SK-N-SH (cell line): ENCODE measurements at regions not wholly inside any gene's neighbourhood (a gene's known extent, or its start where the extent isn't known, plus 50 kb on each side); places are given as distances from the start of the nearest gene placed in this dataset.

Experiments
- CTCF ChIA-PET: fragments of 300-600, 350-600 bp; formaldehyde crosslinking; extraction: SDS; loops from one replicate; lab custom pipeline; 2021; lab: Yijun Ruan, JAX
- POLR2A ChIA-PET: fragments of 350-600 bp; sonication (Branson Sonifier 250); formaldehyde crosslinking; extraction: SDS; loops from one replicate; lab custom pipeline; 2020; ENCODE audit warnings: antibody characterized with exemption, inconsistent platforms; lab: Yijun Ruan, JAX
- DNase-seq: peaks from one replicate; pipeline ENCODE4 v3.0.0; 2012
- H2AFZ ChIP-seq: fragments of 200-600 bp; sonication (generic); 2 replicates; pipeline ENCODE4 v1.8.1; 2016; ENCODE audit warnings: antibody characterized with exemption, mild to moderate bottlenecking, low read depth
- H3F3A ChIP-seq: fragments of 200-600 bp; sonication (generic); replicated peaks from 2 replicates; pipeline ENCODE3; 2016; ENCODE audit warnings: antibody characterized with exemption, mild to moderate bottlenecking; ENCODE audit not compliant: insufficient read depth
- H3K27ac ChIP-seq, 2 experiments: fragments of 200-500 bp in 1 of 2; fragments of 200-600 bp in 1 of 2; sonication (Bioruptor generic) in 1 of 2; sonication (generic), shearing (Covaris generic) in 1 of 2; 2 replicates each; pipeline versions ENCODE4 v1.5.1 to v1.6.1; 2014 to 2016; ENCODE audit warnings: low read depth in 2 of 2, inconsistent platforms in 1 of 2, low read length in 1 of 2, mild to moderate bottlenecking in 1 of 2, mixed read lengths in 1 of 2
- H3K27me3 ChIP-seq: fragments of 200-600 bp; sonication (generic), shearing (Covaris generic); 2 replicates; pipeline ENCODE4 v1.6.1; 2016; ENCODE audit warnings: mixed run types; ENCODE audit not compliant: insufficient read depth
- H3K36me3 ChIP-seq, 2 experiments: fragments of 200-500 bp in 1 of 2; fragments of 200-600 bp in 1 of 2; sonication (Bioruptor generic) in 1 of 2; sonication (generic) in 1 of 2; replicated peaks in 1 of 2; 2 replicates each; pipeline versions ENCODE3 to v1.5.1; 2014 to 2016; ENCODE audit warnings: low read length in 1 of 2, mild to moderate bottlenecking in 1 of 2; ENCODE audit not compliant: insufficient read depth in 2 of 2, control insufficient read depth in 1 of 2
- H3K4me1 ChIP-seq, 2 experiments: fragments of 200-500 bp in 1 of 2; fragments of 200-600 bp in 1 of 2; sonication (Bioruptor generic) in 1 of 2; sonication (generic), shearing (Covaris generic) in 1 of 2; 2 replicates each; pipeline versions ENCODE4 v1.5.1 to v1.6.1; 2014 to 2016; ENCODE audit warnings: low read depth in 1 of 2, low read length in 1 of 2, mixed run types in 1 of 2; ENCODE audit not compliant: insufficient read depth in 2 of 2, control insufficient read depth in 1 of 2
- H3K4me2 ChIP-seq: fragments of 200-600 bp; sonication (generic), shearing (Covaris generic); 2 replicates; pipeline ENCODE4 v1.6.1; 2017; ENCODE audit warnings: mixed run types
- H3K4me3 ChIP-seq, 2 experiments: fragments of 200-500 bp in 1 of 2; fragments of 200-600 bp in 1 of 2; sonication (Bioruptor generic) in 1 of 2; sonication (generic), shearing (Covaris generic) in 1 of 2; 2 replicates each; pipeline versions ENCODE4 v1.5.1 to v1.8.1; 2014 to 2016; ENCODE audit warnings: low read depth in 2 of 2, inconsistent platforms in 1 of 2, low read length in 1 of 2, mild to moderate bottlenecking in 1 of 2, mixed read lengths in 1 of 2, moderate library complexity in 1 of 2
- H3K79me2 ChIP-seq: fragments of 200-600 bp; sonication (generic); 2 replicates; pipeline ENCODE4 v1.8.1; 2017; ENCODE audit warnings: mild to moderate bottlenecking; ENCODE audit not compliant: insufficient read depth
- H3K9ac ChIP-seq: fragments of 200-600 bp; sonication (generic); 2 replicates; pipeline ENCODE4 v1.6.1; 2017; ENCODE audit warnings: mixed run types
- H3K9me2 ChIP-seq: fragments of 200-600 bp; sonication (generic); 2 replicates; pipeline ENCODE4 v1.6.1; 2017; ENCODE audit warnings: mixed run types
- H3K9me3 ChIP-seq: fragments of 200-600 bp; sonication (generic); 2 replicates; pipeline ENCODE4 v1.6.1; 2017; ENCODE audit warnings: mixed run types, mild to moderate bottlenecking, moderate library complexity
- H4K20me1 ChIP-seq: fragments of 200-600 bp; sonication (generic); 2 replicates; pipeline ENCODE4 v1.6.1; 2017; ENCODE audit warnings: mild to moderate bottlenecking, mixed run types; ENCODE audit not compliant: insufficient read depth
- CHD2 ChIP-seq: fragments of 150-350 bp; IDR thresholded peaks from 2 replicates; pipeline ENCODE4 v1.6.1; 2018; ENCODE audit warnings: low read length; ENCODE audit not compliant: partially characterized antibody
- EP300 ChIP-seq, 2 experiments: IDR thresholded peaks; 2 replicates each; pipeline versions ENCODE4 v1.4.0 to v1.6.1; 2012; ENCODE audit warnings: borderline replicate concordance in 1 of 2, low read depth in 1 of 2, low read length in 1 of 2
- EZH2phosphoT487 ChIP-seq: fragments of 200-600 bp; sonication (generic); IDR thresholded peaks from 2 replicates; pipeline ENCODE4 v1.6.1; 2017; ENCODE audit warnings: low read depth, mixed run types, mild to moderate bottlenecking, antibody characterized with exemption, moderate library complexity, borderline replicate concordance
- FOXJ3 ChIP-seq: sonication (generic); formaldehyde crosslinking; IDR thresholded peaks from 2 replicates; pipeline ENCODE4 v1.5.1; 2020; ENCODE audit warnings: mild to moderate bottlenecking, missing genetic modification reagents
- FOXM1 ChIP-seq: IDR thresholded peaks from 2 replicates; pipeline ENCODE4 v1.4.0; 2012; ENCODE audit warnings: low read depth, mild to moderate bottlenecking
- GABPA ChIP-seq: IDR thresholded peaks from 2 replicates; pipeline ENCODE4 v1.4.0; 2012; ENCODE audit warnings: low read depth, mild to moderate bottlenecking
- GATA2 ChIP-seq: sonication (generic); formaldehyde crosslinking; IDR thresholded peaks from 2 replicates; pipeline ENCODE4 v1.5.0; 2020; ENCODE audit warnings: mild to moderate bottlenecking, missing genetic modification reagents
- MXI1 ChIP-seq: IDR thresholded peaks from 2 replicates; pipeline ENCODE4 v1.6.1; 2012; ENCODE audit warnings: mild to moderate bottlenecking, low read depth, low read length, improper control_type of control experiment
- POLR2AphosphoS5 ChIP-seq: IDR thresholded peaks from 2 replicates; pipeline ENCODE4 v1.6.1; 2012; ENCODE audit warnings: low read depth, low read length
- RAD21 ChIP-seq: IDR thresholded peaks from 2 replicates; pipeline ENCODE4 v1.6.1; 2012; ENCODE audit warnings: mild to moderate bottlenecking, low read length
- RXRA ChIP-seq: IDR thresholded peaks from 2 replicates; pipeline ENCODE4 v1.4.0; 2012; ENCODE audit warnings: low read depth, mild to moderate bottlenecking, borderline replicate concordance
- SIN3A ChIP-seq: IDR thresholded peaks from 2 replicates; pipeline ENCODE4 v1.6.1; 2012; ENCODE audit warnings: low read depth, mild to moderate bottlenecking, low read length, moderate library complexity, borderline replicate concordance
- SMC3 ChIP-seq: IDR thresholded peaks from 2 replicates; pipeline ENCODE4 v1.6.1; 2012; ENCODE audit warnings: low read depth, low read length, improper control_type of control experiment
- TAF1 ChIP-seq: IDR thresholded peaks from 2 replicates; pipeline ENCODE4 v1.6.1; 2012; ENCODE audit warnings: low read depth, mild to moderate bottlenecking, low read length, moderate library complexity, borderline replicate concordance
- TCF12 ChIP-seq: IDR thresholded peaks from 2 replicates; pipeline ENCODE4 v1.4.0; 2012
- TEAD4 ChIP-seq: IDR thresholded peaks from 2 replicates; pipeline ENCODE4 v1.4.0; 2012; ENCODE audit warnings: mild to moderate bottlenecking, borderline replicate concordance; ENCODE audit not compliant: insufficient read depth
- WGBS: methylation state at CpG from one replicate; pipeline ENCODE4 v1.1.6; 2017; ENCODE audit warnings: low lambda C conversion rate; 5-methylcytosine and 5-hydroxymethylcytosine counted together
- TF ChIP-seq, protein P1 (sequence below): IDR thresholded peaks from 2 replicates; pipeline ENCODE4; 2012
- TF ChIP-seq, protein P2 (sequence below): fragments of 150-350 bp; IDR thresholded peaks from 2 replicates; pipeline ENCODE4 v1.6.1; 2017; ENCODE audit warnings: antibody characterized with exemption, low read length, low read depth, borderline replicate concordance
- TF ChIP-seq, protein P3 (sequence below): IDR thresholded peaks from 2 replicates; pipeline ENCODE4 v1.4.0; 2012; ENCODE audit warnings: low read depth, borderline replicate concordance

DNA sequence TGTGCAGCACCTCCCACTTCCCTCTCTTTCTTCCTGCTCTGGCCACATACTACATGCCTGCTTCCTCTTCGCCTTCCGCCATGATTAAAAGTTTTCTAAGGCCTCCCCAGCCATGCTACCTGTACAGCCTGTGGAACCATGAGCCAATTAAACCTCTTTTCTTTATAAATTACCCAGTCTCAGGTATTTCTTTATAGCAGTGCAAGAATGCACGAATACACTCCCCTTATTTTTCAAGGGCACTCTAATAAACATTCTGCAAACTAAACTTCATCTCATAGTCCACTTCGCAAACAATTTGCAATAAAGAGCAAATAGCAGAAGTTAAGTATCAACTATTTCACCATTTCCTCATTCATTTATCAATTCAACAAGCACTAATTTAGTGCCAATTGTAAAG lies 351.3 kb downstream of the PID1 start:
- no peak overlapping the region for H3K27ac ChIP-seq
- H3K4me3 ChIP-seq: no peak overlapping the region
- no peaks in the 10 kb centered on the region for H3F3A ChIP-seq
- H3K4me1 ChIP-seq: no peaks in the 10 kb centered on the region
- TF ChIP-seq CHD2: no peak
- H3K9ac ChIP-seq: no peak overlapping the region
- no peaks in the 10 kb centered on the region for H3K36me3 ChIP-seq
- POLR2A ChIA-PET: no interaction called here
- no peaks in the 10 kb centered on the region for H3K9me2 ChIP-seq
- H4K20me1 ChIP-seq: no peaks in the 10 kb centered on the region
- WGBS: 65% methylated on average over 4 of the region's 4 CpGs
- no peaks in the 10 kb centered on the region for H3K79me2 ChIP-seq
- CTCF ChIA-PET: no interaction called here
- H3K9me3 ChIP-seq: 0 out of 2 replicates have a peak, but pooled peaks cover 5% of the 10 kb centered on the region
- DNase-seq: no peak
- no peaks in the 10 kb centered on the region for H3K27me3 ChIP-seq
- H3K4me2 ChIP-seq: no peak overlapping the region
- no peak overlapping the region for H2AFZ ChIP-seq

DNA sequence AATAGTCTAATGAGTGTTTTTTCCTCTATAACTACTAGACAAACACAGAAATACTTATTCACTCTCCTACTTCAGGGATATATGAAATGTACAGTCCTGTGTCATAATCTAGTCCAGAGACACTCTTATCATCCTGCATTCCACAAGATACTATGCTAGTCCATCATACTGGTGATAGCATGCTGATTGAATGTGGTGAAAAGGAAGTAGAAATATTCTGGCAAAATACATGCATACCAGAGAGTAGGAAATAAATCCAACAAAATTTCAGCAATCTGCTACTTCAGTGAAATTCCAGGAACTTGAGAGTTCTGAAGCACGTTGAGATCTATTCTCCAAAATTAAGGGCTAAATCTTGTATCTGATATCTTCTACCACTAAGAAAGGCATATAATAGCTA lies 353.9 kb downstream of the PID1 start:
- H3K4me3 ChIP-seq: no peak overlapping the region
- H3F3A ChIP-seq: no peaks in the 10 kb centered on the region
- H3K4me1 ChIP-seq: no peaks in the 10 kb centered on the region
- H2AFZ ChIP-seq: no peak overlapping the region
- 4% methylated on average over 1 of the region's 1 CpG for WGBS
- H3K9ac ChIP-seq: no peak overlapping the region
- TF ChIP-seq TEAD4 (no peak), FOXM1 (no peak), MXI1 (no peak), TCF12 (no peak), TAF1 (no peak), SIN3A (no peak), EP300 (IDR thresholded peaks at IDR 0.05; ENCODE audit: borderline replicate concordance in 1 of 2, low read depth in 1 of 2, low read length in 1 of 2) (no peak), RAD21 (no peak), GABPA (no peak), SMC3 (no peak), CHD2 (no peak)
- CTCF ChIA-PET: no interaction called here
- no peaks in the 10 kb centered on the region for H3K9me2 ChIP-seq
- H3K79me2 ChIP-seq: no peaks in the 10 kb centered on the region
- 0 out of 2 replicates have a peak, but pooled peaks cover 5% of the 10 kb centered on the region for H3K9me3 ChIP-seq
- no peak for DNase-seq
- H3K27ac ChIP-seq: no peak overlapping the region
- POLR2A ChIA-PET: no interaction called here
- no peaks in the 10 kb centered on the region for H3K27me3 ChIP-seq
- H3K4me2 ChIP-seq: no peak overlapping the region
- no peaks in the 10 kb centered on the region for H4K20me1 ChIP-seq
- H3K36me3 ChIP-seq: no peaks in the 10 kb centered on the region

DNA sequence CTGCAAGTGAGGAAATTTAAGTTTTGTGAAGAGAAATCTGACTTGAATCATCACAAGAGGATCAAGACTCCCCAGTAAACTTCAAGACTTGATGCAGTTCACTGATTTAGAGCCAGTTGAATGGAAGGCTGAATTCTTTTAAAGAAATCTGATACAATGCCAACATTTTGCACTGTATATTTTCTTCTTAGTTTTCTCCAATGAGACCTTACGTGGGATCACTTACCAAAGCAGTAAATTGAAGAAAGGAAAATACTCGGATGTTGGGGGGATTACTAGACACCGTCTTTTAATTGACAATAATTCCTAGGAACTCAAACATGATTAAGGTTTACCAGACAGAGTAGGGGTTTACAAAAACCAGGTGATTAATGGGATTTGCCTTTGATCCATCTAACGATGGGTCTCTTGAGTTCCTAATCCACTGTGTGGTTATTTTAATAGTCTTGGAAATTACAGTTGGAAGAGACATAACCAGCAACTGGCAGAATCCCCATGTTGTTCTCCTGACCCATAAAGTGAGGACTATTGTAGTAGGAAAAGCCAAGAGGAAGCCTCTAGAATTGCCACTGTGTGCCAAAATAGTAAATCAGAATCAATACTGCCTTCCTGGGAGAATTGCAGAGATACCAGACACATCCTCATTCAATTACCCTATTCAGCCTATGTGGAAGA lies 354.5 kb downstream of the PID1 start:
- Histone ChIP-seq H3K36me3 (no peaks in the 10 kb centered on the region), H2AFZ (no peak overlapping the region), H4K20me1 (no peaks in the 10 kb centered on the region), H3K4me2 (no peak overlapping the region), H3K27me3 (no peaks in the 10 kb centered on the region), H3K4me3 (no peak overlapping the region), H3K9ac (no peak overlapping the region), H3F3A (no peaks in the 10 kb centered on the region), H3K9me3 (0 out of 2 replicates have a peak, but pooled peaks cover 5% of the 10 kb centered on the region), H3K27ac (no peak overlapping the region), H3K4me1 (no peaks in the 10 kb centered on the region), H3K9me2 (no peaks in the 10 kb centered on the region), H3K79me2 (no peaks in the 10 kb centered on the region)
- POLR2A ChIA-PET: no interaction called here
- DNase-seq: no peak
- 43% methylated on average over 4 of the region's 4 CpGs for WGBS
- CTCF ChIA-PET: no interaction called here
- TF ChIP-seq TAF1 (no peak), EZH2phosphoT487 (no peak), FOXJ3 (CRISPR knock-in tag) (no peak), RAD21 (no peak), RXRA (no peak), GATA2 (no peak), POLR2AphosphoS5 (no peak)
- TF ChIP-seq, protein P1, sequence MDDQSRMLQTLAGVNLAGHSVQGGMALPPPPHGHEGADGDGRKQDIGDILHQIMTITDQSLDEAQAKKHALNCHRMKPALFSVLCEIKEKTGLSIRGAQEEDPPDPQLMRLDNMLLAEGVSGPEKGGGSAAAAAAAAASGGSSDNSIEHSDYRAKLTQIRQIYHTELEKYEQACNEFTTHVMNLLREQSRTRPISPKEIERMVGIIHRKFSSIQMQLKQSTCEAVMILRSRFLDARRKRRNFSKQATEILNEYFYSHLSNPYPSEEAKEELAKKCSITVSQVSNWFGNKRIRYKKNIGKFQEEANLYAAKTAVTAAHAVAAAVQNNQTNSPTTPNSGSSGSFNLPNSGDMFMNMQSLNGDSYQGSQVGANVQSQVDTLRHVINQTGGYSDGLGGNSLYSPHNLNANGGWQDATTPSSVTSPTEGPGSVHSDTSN: no peak
- TF ChIP-seq, protein P2, sequence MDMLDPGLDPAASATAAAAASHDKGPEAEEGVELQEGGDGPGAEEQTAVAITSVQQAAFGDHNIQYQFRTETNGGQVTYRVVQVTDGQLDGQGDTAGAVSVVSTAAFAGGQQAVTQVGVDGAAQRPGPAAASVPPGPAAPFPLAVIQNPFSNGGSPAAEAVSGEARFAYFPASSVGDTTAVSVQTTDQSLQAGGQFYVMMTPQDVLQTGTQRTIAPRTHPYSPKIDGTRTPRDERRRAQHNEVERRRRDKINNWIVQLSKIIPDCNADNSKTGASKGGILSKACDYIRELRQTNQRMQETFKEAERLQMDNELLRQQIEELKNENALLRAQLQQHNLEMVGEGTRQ: no peak
- TF ChIP-seq, protein P3, sequence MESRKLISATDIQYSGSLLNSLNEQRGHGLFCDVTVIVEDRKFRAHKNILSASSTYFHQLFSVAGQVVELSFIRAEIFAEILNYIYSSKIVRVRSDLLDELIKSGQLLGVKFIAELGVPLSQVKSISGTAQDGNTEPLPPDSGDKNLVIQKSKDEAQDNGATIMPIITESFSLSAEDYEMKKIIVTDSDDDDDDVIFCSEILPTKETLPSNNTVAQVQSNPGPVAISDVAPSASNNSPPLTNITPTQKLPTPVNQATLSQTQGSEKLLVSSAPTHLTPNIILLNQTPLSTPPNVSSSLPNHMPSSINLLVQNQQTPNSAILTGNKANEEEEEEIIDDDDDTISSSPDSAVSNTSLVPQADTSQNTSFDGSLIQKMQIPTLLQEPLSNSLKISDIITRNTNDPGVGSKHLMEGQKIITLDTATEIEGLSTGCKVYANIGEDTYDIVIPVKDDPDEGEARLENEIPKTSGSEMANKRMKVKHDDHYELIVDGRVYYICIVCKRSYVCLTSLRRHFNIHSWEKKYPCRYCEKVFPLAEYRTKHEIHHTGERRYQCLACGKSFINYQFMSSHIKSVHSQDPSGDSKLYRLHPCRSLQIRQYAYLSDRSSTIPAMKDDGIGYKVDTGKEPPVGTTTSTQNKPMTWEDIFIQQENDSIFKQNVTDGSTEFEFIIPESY: no peak
